HepG2 (cell line): ENCODE measurements at regions not wholly inside any gene's neighbourhood (a gene's known extent, or its start where the extent isn't known, plus 50 kb on each side); places are given as distances from the start of the nearest gene placed in this dataset.

Experiments used
- ATF7-NPFF ChIP-seq: sonication (generic); formaldehyde crosslinking; IDR thresholded peaks from 2 replicates; pipeline ENCODE4 v1.8.1; 2023; ENCODE audit warnings: mild to moderate bottlenecking, low read depth, missing genetic modification reagents, moderate library complexity
- ATRX ChIP-seq: sonication (generic); formaldehyde crosslinking; IDR thresholded peaks from 2 replicates; pipeline ENCODE4 v1.4.0; 2020; ENCODE audit warnings: missing genetic modification reagents, borderline replicate concordance
- CCDC6 ChIP-seq: sonication (generic); formaldehyde crosslinking; IDR thresholded peaks from 2 replicates; pipeline ENCODE4 v1.8.1; 2022; ENCODE audit warnings: mild to moderate bottlenecking, missing genetic modification reagents, moderate library complexity
- DRAP1 ChIP-seq: IDR thresholded peaks from 2 replicates; pipeline ENCODE4 v1.6.1; 2016; ENCODE audit warnings: missing genetic modification reagents, missing compliant biosample characterization
- EZH2 ChIP-seq: conservative IDR thresholded peaks from 2 replicates; pipeline ENCODE4 v1.6.1; 2012; ENCODE audit warnings: mild to moderate bottlenecking, low read depth, low read length, moderate library complexity
- MATR3 ChIP-seq: sonication (generic); formaldehyde crosslinking; IDR thresholded peaks from 2 replicates; pipeline ENCODE4 v1.4.0; 2020; ENCODE audit warnings: missing genetic modification reagents
- MEIS2 ChIP-seq: sonication (generic); formaldehyde crosslinking; IDR thresholded peaks from 2 replicates; pipeline ENCODE4 v1.9.0; 2021; ENCODE audit warnings: mild to moderate bottlenecking, missing genetic modification reagents
- NBN ChIP-seq: fragments of 450-650 bp; conservative IDR thresholded peaks from 2 replicates; pipeline ENCODE4 v1.6.1; 2017
- NCOA2 ChIP-seq: sonication (generic); formaldehyde crosslinking; IDR thresholded peaks from 2 replicates; pipeline ENCODE4 v1.8.0; 2022; ENCODE audit warnings: inconsistent platforms
- NFATC3 ChIP-seq: sonication (generic); formaldehyde crosslinking; IDR thresholded peaks from 2 replicates; pipeline ENCODE4 v1.5.1; 2020; ENCODE audit warnings: mild to moderate bottlenecking, missing genetic modification reagents
- NR2F6 ChIP-seq, 2 experiments: IDR thresholded peaks; 2 replicates each; pipeline ENCODE4 v1.6.1; 2016; ENCODE audit warnings: antibody characterized with exemption in 1 of 2, mild to moderate bottlenecking in 1 of 2
- POLR2AphosphoS2 ChIP-seq: IDR thresholded peaks from 2 replicates; pipeline ENCODE4 v1.6.1; 2011; ENCODE audit warnings: low read depth, low read length, improper control_type of control experiment
- RBFOX2 ChIP-seq: fragments of 200-400 bp; formaldehyde crosslinking; IDR thresholded peaks from 2 replicates; pipeline ENCODE4 v1.6.1; 2017; ENCODE audit warnings: low read depth, mild to moderate bottlenecking, low read length
- SAP130 ChIP-seq: IDR thresholded peaks from 2 replicates; pipeline ENCODE4 v1.6.1; 2016; ENCODE audit warnings: low read depth
- SIX1 ChIP-seq: sonication (generic); formaldehyde crosslinking; IDR thresholded peaks from 2 replicates; pipeline ENCODE4 v1.4.0; 2020; ENCODE audit warnings: missing genetic modification reagents, borderline replicate concordance
- SP4 ChIP-seq: sonication (generic); formaldehyde crosslinking; IDR thresholded peaks from 2 replicates; pipeline ENCODE4 v1.8.1; 2023; ENCODE audit warnings: mild to moderate bottlenecking, missing genetic modification reagents
- TAF15 ChIP-seq: fragments of 200-400 bp; formaldehyde crosslinking; IDR thresholded peaks from one replicate; pipeline ENCODE4 v1.6.1; 2018; ENCODE audit warnings: mild to moderate bottlenecking, low read depth, low read length; ENCODE audit not compliant: poor library complexity, severe bottlenecking
- TGIF2 ChIP-seq: IDR thresholded peaks from 2 replicates; pipeline ENCODE4 v1.6.1; 2016; ENCODE audit warnings: control low read depth, missing compliant biosample characterization
- TSC22D2 ChIP-seq: sonication (generic); formaldehyde crosslinking; IDR thresholded peaks from 2 replicates; pipeline ENCODE4 v1.5.1; 2020; ENCODE audit warnings: missing genetic modification reagents, mild to moderate bottlenecking, borderline replicate concordance
- ZBTB3 ChIP-seq: sonication (generic); formaldehyde crosslinking; IDR thresholded peaks from 2 replicates; pipeline ENCODE4 v1.4.0; 2020; ENCODE audit warnings: low read depth, mild to moderate bottlenecking, moderate library complexity, missing genetic modification reagents, borderline replicate concordance
- ZBTB38 ChIP-seq: sonication (generic); formaldehyde crosslinking; IDR thresholded peaks from 2 replicates; pipeline ENCODE4 v1.5.1; 2020; ENCODE audit warnings: mild to moderate bottlenecking, missing genetic modification reagents
- ZBTB8A ChIP-seq: sonication (generic); formaldehyde crosslinking; IDR thresholded peaks from 2 replicates; pipeline ENCODE4 v1.4.0; 2020; ENCODE audit warnings: mild to moderate bottlenecking, low read depth, missing genetic modification reagents, borderline replicate concordance
- ZEB1 ChIP-seq: IDR thresholded peaks from 2 replicates; pipeline ENCODE4 v1.6.1; 2012; ENCODE audit warnings: mild to moderate bottlenecking, low read depth, inconsistent platforms; ENCODE audit not compliant: insufficient replicate concordance
- ZNF232 ChIP-seq: sonication (generic); formaldehyde crosslinking; IDR thresholded peaks from 2 replicates; pipeline ENCODE4 v1.4.0; 2020; ENCODE audit warnings: missing genetic modification reagents, borderline replicate concordance
- ZNF44 ChIP-seq: sonication (generic); formaldehyde crosslinking; IDR thresholded peaks from 2 replicates; pipeline ENCODE4 v1.5.1; 2020; ENCODE audit warnings: mild to moderate bottlenecking, missing genetic modification reagents
- ZNF468 ChIP-seq: sonication (generic); formaldehyde crosslinking; IDR thresholded peaks from 2 replicates; pipeline ENCODE4 v1.8.0; 2022; ENCODE audit warnings: mild to moderate bottlenecking, moderate library complexity, missing genetic modification reagents
- ZNF510 ChIP-seq: sonication (generic); formaldehyde crosslinking; IDR thresholded peaks from 2 replicates; pipeline ENCODE4 v1.4.0; 2020; ENCODE audit warnings: low read depth, mild to moderate bottlenecking, missing genetic modification reagents
- ZNF550 ChIP-seq: sonication (generic); formaldehyde crosslinking; IDR thresholded peaks from 2 replicates; pipeline ENCODE4 v1.4.0; 2020; ENCODE audit warnings: mild to moderate bottlenecking, missing genetic modification reagents, borderline replicate concordance
- ZNF598 ChIP-seq: sonication (generic); formaldehyde crosslinking; IDR thresholded peaks from 2 replicates; pipeline ENCODE4 v1.5.1; 2020; ENCODE audit warnings: mild to moderate bottlenecking, missing genetic modification reagents, borderline replicate concordance
- ZNF83 ChIP-seq: sonication (generic); formaldehyde crosslinking; IDR thresholded peaks from 2 replicates; pipeline ENCODE4 v1.4.0; 2020; ENCODE audit warnings: missing genetic modification reagents, mild to moderate bottlenecking, borderline replicate concordance
- ZNF883 ChIP-seq: sonication (generic); formaldehyde crosslinking; IDR thresholded peaks from 2 replicates; pipeline ENCODE4 v1.5.1; 2020; ENCODE audit warnings: mild to moderate bottlenecking, missing genetic modification reagents; ENCODE audit errors: not compliant biosample characterization
- ZSCAN25 ChIP-seq: sonication (generic); formaldehyde crosslinking; IDR thresholded peaks from 2 replicates; pipeline ENCODE4 v1.8.0; 2022; ENCODE audit warnings: mild to moderate bottlenecking, missing genetic modification reagents
- TF ChIP-seq, protein P1 (sequence below): sonication (generic); formaldehyde crosslinking; IDR thresholded peaks from 2 replicates; pipeline ENCODE4 v1.4.0; 2020; ENCODE audit warnings: missing genetic modification reagents

DNA sequence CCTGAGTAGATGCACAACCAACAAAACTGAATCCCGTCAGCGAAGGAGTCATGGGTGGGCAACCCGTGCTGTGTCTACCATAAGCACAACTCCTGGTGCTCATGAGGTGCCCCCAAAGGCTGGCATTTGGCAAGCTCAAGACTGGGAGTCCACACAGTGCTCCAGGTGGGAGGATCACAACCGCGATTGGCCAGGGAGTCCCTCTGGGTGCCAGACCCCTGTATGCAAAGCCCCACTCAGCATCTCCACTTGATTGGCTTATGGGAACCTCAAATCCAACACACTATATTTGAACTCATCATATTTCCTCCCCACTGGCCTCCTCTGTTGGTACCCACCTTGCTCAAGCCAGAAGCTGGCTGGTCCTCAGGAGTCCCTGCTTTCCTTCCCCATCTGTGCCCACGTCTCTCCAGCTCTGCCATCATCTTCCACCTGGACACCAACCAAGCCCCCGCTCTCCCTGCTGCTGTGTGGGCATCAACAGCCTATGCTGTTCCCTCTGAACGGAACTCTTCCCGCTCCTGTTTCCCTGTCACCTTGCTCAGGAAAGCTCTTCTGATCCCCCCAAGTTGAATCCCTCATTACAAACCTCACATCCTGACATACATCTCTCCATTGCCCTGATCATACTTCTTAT lies 142.3 kb upstream of the PTPN1 start (continued):
- TF ChIP-seq ZNF468 (no peak), ZBTB38 (CRISPR knock-in tag) (peak; percentile 46; the same call in 1 of the 2 replicates), ZNF44 (CRISPR knock-in tag) (no peak), TSC22D2 (CRISPR knock-in tag) (no peak), ZNF550 (CRISPR knock-in tag) (no peak), SAP130 (no peak), NBN (no peak), CCDC6 (CRISPR knock-in tag) (no peak), EZH2 (no peak), ZNF883 (CRISPR knock-in tag) (peak; percentile 27), MATR3 (CRISPR knock-in tag) (no peak), NFATC3 (CRISPR knock-in tag) (no peak), RBFOX2 (no peak; the same call in 1 of the 2 replicates), ZNF510 (0 out of 2 replicates have a peak, but pooled peaks have one; percentile 35), TGIF2 (CRISPR knock-in tag) (no peak), MEIS2 (no peak), ZNF83 (CRISPR knock-in tag) (no peak), TAF15 (no peak), NR2F6 (IDR thresholded peaks at IDR 0.05) (no peak), NR2F6 (CRISPR knock-in tag; IDR thresholded peaks at IDR 0.05) (no peak), ZBTB8A (CRISPR knock-in tag) (no peak), ZSCAN25 (CRISPR knock-in tag) (no peak), DRAP1 (CRISPR knock-in tag) (no peak), ATF7-NPFF (CRISPR knock-in tag) (peak; percentile 58; the same call in 1 of the 2 replicates), SIX1 (no peak), POLR2AphosphoS2 (no peak), NCOA2 (CRISPR knock-in tag) (no peak), SP4 (CRISPR knock-in tag) (0 out of 2 replicates have a peak, but pooled peaks have one; percentile 15), ZNF598 (CRISPR knock-in tag) (0 out of 2 replicates have a peak, but pooled peaks have one; percentile 42), ZNF232 (no peak; the same call in 1 of the 2 replicates), ATRX (CRISPR knock-in tag) (no peak), ZEB1 (no peak), ZBTB3 (CRISPR knock-in tag) (no peak)
- TF ChIP-seq, protein P1, sequence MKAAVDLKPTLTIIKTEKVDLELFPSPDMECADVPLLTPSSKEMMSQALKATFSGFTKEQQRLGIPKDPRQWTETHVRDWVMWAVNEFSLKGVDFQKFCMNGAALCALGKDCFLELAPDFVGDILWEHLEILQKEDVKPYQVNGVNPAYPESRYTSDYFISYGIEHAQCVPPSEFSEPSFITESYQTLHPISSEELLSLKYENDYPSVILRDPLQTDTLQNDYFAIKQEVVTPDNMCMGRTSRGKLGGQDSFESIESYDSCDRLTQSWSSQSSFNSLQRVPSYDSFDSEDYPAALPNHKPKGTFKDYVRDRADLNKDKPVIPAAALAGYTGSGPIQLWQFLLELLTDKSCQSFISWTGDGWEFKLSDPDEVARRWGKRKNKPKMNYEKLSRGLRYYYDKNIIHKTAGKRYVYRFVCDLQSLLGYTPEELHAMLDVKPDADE (CRISPR knock-in tag) = no peak
